Caco-2 (cell line): ENCODE measurements at regions not wholly inside any gene's neighbourhood (a gene's known extent, or its start where the extent isn't known, plus 50 kb on each side); places are given as distances from the start of the nearest gene placed in this dataset.

Experiments used
- BruUV-seq: library from RNA; stranded (reverse); fragments of 400-500 nt; replicated peaks from 2 replicates; lab custom pipeline; 2021; lab: Mats Ljungman, UMichigan
- CTCF ChIA-PET: fragments of 300-600 bp; sonication (Branson Sonifier 250); formaldehyde crosslinking; loops from one replicate; lab custom pipeline; 2022; ENCODE audit warnings: antibody characterized with exemption; lab: Charles Lee
- POLR2A ChIA-PET: fragments of 300-600 bp; sonication (Branson Sonifier 250); formaldehyde crosslinking; loops from one replicate; lab custom pipeline; 2022; ENCODE audit warnings: antibody characterized with exemption; lab: Charles Lee
- DNase-seq, 2 experiments: peaks; one replicate each; pipeline versions ENCODE4 v3.0.0 to v3.0.0-alpha.2; 2020 to 2022
- H3K27me3 ChIP-seq: replicated peaks from 2 replicates; pipeline ENCODE4 v1.6.0; 2011; ENCODE audit warnings: low read length; ENCODE audit not compliant: control insufficient read depth, insufficient read depth
- H3K36me3 ChIP-seq: 2 replicates; pipeline ENCODE4 v1.5.1; 2011; ENCODE audit warnings: low read length; ENCODE audit not compliant: control insufficient read depth, insufficient read depth
- H3K4me1 ChIP-seq: fragments of 250-450 bp; sonication (Bioruptor Pico); 2 replicates; pipeline ENCODE4 v1.5.1; 2020; ENCODE audit warnings: mild to moderate bottlenecking
- H3K4me3 ChIP-seq: 2 replicates; pipeline ENCODE4 v1.5.1; 2011; ENCODE audit warnings: low read depth, mild to moderate bottlenecking, control low read depth, low read length
- H3K9me3 ChIP-seq: fragments of 250-450 bp; sonication (Bioruptor Pico); 2 replicates; pipeline ENCODE4 v1.5.1; 2020; ENCODE audit warnings: mild to moderate bottlenecking, moderate library complexity
- H3K27ac Mint-ChIP-seq: one replicate; pipeline ENCODE4 v1.8.0; 2022; ENCODE audit warnings: mixed read lengths; ENCODE audit not compliant: unreplicated experiment
- H3K27me3 Mint-ChIP-seq: one replicate; pipeline ENCODE4 v1.8.0; 2022; ENCODE audit warnings: mixed read lengths; ENCODE audit not compliant: insufficient read depth, unreplicated experiment
- H3K36me3 Mint-ChIP-seq: one replicate; pipeline ENCODE4 v1.8.0; 2022; ENCODE audit warnings: mild to moderate bottlenecking, mixed read lengths; ENCODE audit not compliant: insufficient read depth, unreplicated experiment
- H3K4me1 Mint-ChIP-seq: one replicate; pipeline ENCODE4 v1.8.0; 2022; ENCODE audit warnings: low read depth, mixed read lengths; ENCODE audit not compliant: unreplicated experiment
- H3K4me3 Mint-ChIP-seq: one replicate; pipeline ENCODE4 v1.8.0; 2022; ENCODE audit warnings: mild to moderate bottlenecking, moderate library complexity, mixed read lengths; ENCODE audit not compliant: unreplicated experiment
- H3K9me3 Mint-ChIP-seq: one replicate; pipeline ENCODE4 v1.8.0; 2022; ENCODE audit warnings: mixed read lengths; ENCODE audit not compliant: unreplicated experiment
- CTCF ChIP-seq, 2 experiments: fragments of 200-600 bp in 1 of 2; IDR thresholded peaks; 1 replicate in 1 of 2; 2 replicates in 1 of 2; pipeline versions ENCODE4 v1.5.1 to v1.8.0; 2011 to 2022; ENCODE audit warnings: antibody characterized with exemption in 1 of 2, control low read depth in 1 of 2, inconsistent platforms in 1 of 2, low read depth in 1 of 2, low read length in 1 of 2, mild to moderate bottlenecking in 1 of 2, moderate library complexity in 1 of 2; ENCODE audit not compliant: insufficient read depth in 1 of 2, severe bottlenecking in 1 of 2, unreplicated experiment in 1 of 2
- intact Hi-C: fragments of 100-400 bp; cut with micrococcal nuclease; formaldehyde crosslinking; loops from one replicate; pipeline ENCODE4 v1.10.0; 2022; ENCODE audit not compliant: unreplicated experiment

- Histone ChIP-seq H3K4me3 (no peak overlapping the region), H3K36me3 (no peaks in the 10 kb centered on the region), H3K27me3 (no peaks in the 10 kb centered on the region), H3K4me1 (peaks cover 13% of the 10 kb centered on the region), H3K9me3 (no peaks in the 10 kb centered on the region)
- BruUV-seq, result no TSS peak
- no peak for DNase-seq
- intact Hi-C loops, result no loop called here
- Mint-ChIP-seq H3K27me3 (no peaks in the 10 kb centered on the region), H3K36me3 (no peaks in the 10 kb centered on the region), H3K4me1 (peaks cover 16% of the 10 kb centered on the region), H3K27ac (no peak overlapping the region), H3K4me3 (no peak overlapping the region), H3K9me3 (no peaks in the 10 kb centered on the region)
- ChIA-PET POLR2A (no interaction called here), CTCF (no interaction called here)
- no peak for TF ChIP-seq CTCF (IDR thresholded peaks at IDR 0.05; ENCODE audit: insufficient read depth in 1 of 2, low read depth in 1 of 2, low read length in 1 of 2, severe bottlenecking in 1 of 2, unreplicated experiment in 1 of 2)
Observed at GRCh38 chr10:60607372-60607771, 170.9 kb upstream of the CDK1 start.

- ChIA-PET POLR2A (no interaction called here), CTCF (interaction anchor here (0.5 kb wide), 2 partner anchors 41 to 243 kb away, joined by 3 read pairs; no protein-coding TSS in a partner anchor)
- Histone ChIP-seq H3K4me1 (peaks cover 6% of the 10 kb centered on the region), H3K36me3 (no peaks in the 10 kb centered on the region), H3K27me3 (no peaks in the 10 kb centered on the region), H3K4me3 (no peak overlapping the region), H3K9me3 (no peaks in the 10 kb centered on the region)
- TF ChIP-seq CTCF (IDR thresholded peaks at IDR 0.05; ENCODE audit: insufficient read depth in 1 of 2, low read depth in 1 of 2, low read length in 1 of 2, severe bottlenecking in 1 of 2, unreplicated experiment in 1 of 2), result no peak
- no peak overlapping the region for H3K27ac Mint-ChIP-seq
- H3K27me3 Mint-ChIP-seq, result no peaks in the 10 kb centered on the region
- no peaks in the 10 kb centered on the region for H3K36me3 Mint-ChIP-seq
- no TSS peak for BruUV-seq
- no peak for DNase-seq
- peaks cover 7% of the 10 kb centered on the region for H3K4me1 Mint-ChIP-seq
- H3K4me3 Mint-ChIP-seq, result no peak overlapping the region
- no peaks in the 10 kb centered on the region for H3K9me3 Mint-ChIP-seq
- intact Hi-C loops, result no loop called here
Observed at GRCh38 chr10:60606343-60607080, 171.8 kb upstream of the CDK1 start.

- BruUV-seq, result no TSS peak
- H3K4me1 ChIP-seq, result no peaks in the 10 kb centered on the region
- H3K36me3 ChIP-seq, result no peaks in the 10 kb centered on the region
- H3K27me3 ChIP-seq, result no peaks in the 10 kb centered on the region
- Mint-ChIP-seq H3K27ac (no peak overlapping the region), H3K4me1 (no peaks in the 10 kb centered on the region), H3K27me3 (no peaks in the 10 kb centered on the region), H3K9me3 (no peaks in the 10 kb centered on the region), H3K36me3 (no peaks in the 10 kb centered on the region), H3K4me3 (no peak overlapping the region)
- no peak for TF ChIP-seq CTCF (IDR thresholded peaks at IDR 0.05; ENCODE audit: insufficient read depth in 1 of 2, low read depth in 1 of 2, low read length in 1 of 2, severe bottlenecking in 1 of 2, unreplicated experiment in 1 of 2)
- CTCF ChIA-PET, result no interaction called here
- POLR2A ChIA-PET, result no interaction called here
- H3K4me3 ChIP-seq, result no peak overlapping the region
- no peak for DNase-seq
- H3K9me3 ChIP-seq, result no peaks in the 10 kb centered on the region
- intact Hi-C loops, result no loop called here
Observed at GRCh38 chr10:60605476-60605875, 172.8 kb upstream of the CDK1 start.
